IMR-90 (cell line): ENCODE measurements at regions not wholly inside any gene's neighbourhood (a gene's known extent, or its start where the extent isn't known, plus 50 kb on each side); places are given as distances from the start of the nearest gene placed in this dataset.

Experiments
- ATAC-seq: fragments of 200-7000 bp; cut with Tn5 transposase; 2 replicates; pipeline ENCODE4 v1.9.1; 2020; ENCODE audit warnings: low read depth, mild to moderate bottlenecking, moderate library complexity
- BruUV-seq: library from RNA; stranded (reverse); fragments of 400-500 nt; replicated peaks from 2 replicates; lab custom pipeline; 2021; lab: Mats Ljungman, UMichigan
- CTCF ChIA-PET: fragments of 300-600 bp; formaldehyde crosslinking; extraction: SDS; loops from one replicate; lab custom pipeline; 2021; ENCODE audit warnings: antibody characterized with exemption; lab: Yijun Ruan, JAX
- POLR2A ChIA-PET: fragments of 300-600 bp; sonication (Branson Sonifier 250); formaldehyde crosslinking; loops from one replicate; lab custom pipeline; 2022; ENCODE audit warnings: antibody characterized with exemption; ENCODE audit not compliant: unreplicated experiment; lab: Charles Lee
- DNase-seq: peaks from one replicate; pipeline ENCODE4 v3.0.0; 2013
- H2AFZ ChIP-seq: replicated peaks from 2 replicates; pipeline ENCODE3; 2013; ENCODE audit warnings: low read length, mild to moderate bottlenecking; ENCODE audit not compliant: poor library complexity
- H2AK5ac ChIP-seq: 2 replicates; pipeline ENCODE4 v1.6.1; 2013; ENCODE audit warnings: low read depth, low read length, inconsistent platforms
- H2AK9ac ChIP-seq: replicated peaks from 2 replicates; pipeline ENCODE3; 2013; ENCODE audit warnings: mild to moderate bottlenecking, low read depth, low read length, moderate library complexity; ENCODE audit not compliant: poor library complexity
- H2BK120ac ChIP-seq: 2 replicates; pipeline ENCODE4 v1.6.1; 2013; ENCODE audit warnings: low read depth, low read length, inconsistent platforms
- H2BK15ac ChIP-seq: 3 replicates; pipeline ENCODE4 v1.6.1; 2013; ENCODE audit warnings: low read depth, low read length, inconsistent platforms
- H2BK20ac ChIP-seq: 2 replicates; pipeline ENCODE4 v1.6.1; 2013; ENCODE audit warnings: low read depth, mild to moderate bottlenecking, inconsistent platforms, low read length, moderate library complexity
- H2BK5ac ChIP-seq: 2 replicates; pipeline ENCODE4 v1.6.1; 2013; ENCODE audit warnings: mild to moderate bottlenecking, low read depth, low read length, inconsistent platforms; ENCODE audit not compliant: poor library complexity, severe bottlenecking
- H3K14ac ChIP-seq: replicated peaks from 2 replicates; pipeline ENCODE4 v1.6.1; 2013; ENCODE audit warnings: low read depth, low read length, inconsistent platforms
- H3K18ac ChIP-seq: 2 replicates; pipeline ENCODE4 v1.6.1; 2013; ENCODE audit warnings: low read depth, low read length, control low read depth
- H3K23ac ChIP-seq: 2 replicates; pipeline ENCODE4 v1.6.1; 2013; ENCODE audit warnings: low read depth, low read length, inconsistent platforms
- H3K27ac ChIP-seq: 2 replicates; pipeline ENCODE4 v1.5.1; 2013; ENCODE audit warnings: mild to moderate bottlenecking, control low read depth, low read length; ENCODE audit not compliant: insufficient read depth
- H3K27me3 ChIP-seq: 2 replicates; pipeline ENCODE4 v1.6.1; 2013; ENCODE audit warnings: low read length; ENCODE audit not compliant: control insufficient read depth, insufficient read depth
- H3K36me3 ChIP-seq: 2 replicates; pipeline ENCODE4 v1.6.1; 2013; ENCODE audit warnings: low read length, mixed read lengths; ENCODE audit not compliant: control insufficient read depth, insufficient read depth
- H3K4ac ChIP-seq: 2 replicates; pipeline ENCODE4 v1.6.1; 2013; ENCODE audit warnings: low read depth, low read length, inconsistent platforms
- H3K4me1 ChIP-seq: 2 replicates; pipeline ENCODE4 v1.6.1; 2013; ENCODE audit warnings: low read length, mixed read lengths; ENCODE audit not compliant: control insufficient read depth, insufficient read depth
- H3K4me2 ChIP-seq: 2 replicates; pipeline ENCODE4 v1.6.1; 2013; ENCODE audit warnings: low read depth, mild to moderate bottlenecking, control low read depth, low read length, moderate library complexity
- H3K4me3 ChIP-seq: 2 replicates; pipeline ENCODE4 v1.5.1; 2013; ENCODE audit warnings: low read depth, mild to moderate bottlenecking, control low read depth, low read length, moderate library complexity; ENCODE audit not compliant: insufficient read depth
- H3K56ac ChIP-seq: 2 replicates; pipeline ENCODE4 v1.6.1; 2013; ENCODE audit warnings: low read length, inconsistent platforms; ENCODE audit not compliant: insufficient read depth; ENCODE audit errors: extremely low read depth
- H3K79me1 ChIP-seq, 2 experiments: 2 replicates each; pipeline ENCODE4 v1.6.1; 2013; ENCODE audit warnings: low read length in 2 of 2, inconsistent platforms in 1 of 2, low read depth in 1 of 2
- H3K9ac ChIP-seq: 2 replicates; pipeline ENCODE4 v1.6.1; 2013; ENCODE audit warnings: low read depth, low read length, control low read depth
- H3K9me1 ChIP-seq: 2 replicates; pipeline ENCODE4 v1.6.1; 2013; ENCODE audit warnings: low read length, inconsistent platforms; ENCODE audit not compliant: insufficient read depth
- H3K9me3 ChIP-seq: 2 replicates; pipeline ENCODE4 v1.6.1; 2013; ENCODE audit warnings: low read length; ENCODE audit not compliant: control insufficient read depth, insufficient read depth
- H4K20me1 ChIP-seq: 2 replicates; pipeline ENCODE4 v1.6.1; 2013; ENCODE audit warnings: low read length, inconsistent platforms; ENCODE audit not compliant: insufficient read depth
- H4K5ac ChIP-seq: 2 replicates; pipeline ENCODE4 v1.6.1; 2013; ENCODE audit warnings: mild to moderate bottlenecking, low read depth, low read length, control low read depth
- H4K8ac ChIP-seq, 2 experiments: 2 replicates each; pipeline ENCODE4 v1.6.1; 2013; ENCODE audit warnings: low read depth in 2 of 2, low read length in 2 of 2, control low read depth in 1 of 2, inconsistent platforms in 1 of 2
- H4K91ac ChIP-seq: 2 replicates; pipeline ENCODE4 v1.6.1; 2013; ENCODE audit warnings: low read depth, low read length, inconsistent platforms; ENCODE audit not compliant: insufficient read depth
- MAFK ChIP-seq: IDR thresholded peaks from 2 replicates; pipeline ENCODE4 v1.6.1; 2012; ENCODE audit warnings: low read depth, low read length, improper control_type of control experiment
- NFE2L2 ChIP-seq: fragments of 150-350 bp; IDR thresholded peaks from 2 replicates; pipeline ENCODE4 v1.6.1; 2016; ENCODE audit warnings: low read depth, mild to moderate bottlenecking, low read length
- RCOR1 ChIP-seq: IDR thresholded peaks from 2 replicates; pipeline ENCODE4 v1.6.1; 2012; ENCODE audit warnings: mild to moderate bottlenecking, low read length, improper control_type of control experiment; ENCODE audit not compliant: insufficient replicate concordance
- RFX5 ChIP-seq: IDR thresholded peaks from 2 replicates; pipeline ENCODE4 v1.8.0; 2012; ENCODE audit warnings: low read depth, mild to moderate bottlenecking, low read length, moderate library complexity
- SMC3 ChIP-seq: fragments of 150-350 bp; IDR thresholded peaks from 2 replicates; pipeline ENCODE4 v1.6.1; 2016; ENCODE audit warnings: low read depth, mild to moderate bottlenecking, antibody characterized with exemption, low read length, moderate library complexity
- WGBS, 2 experiments: methylation state at CpG; one replicate each; pipeline versions ENCODE4 v1.1.5 to v1.1.7; 2013; ENCODE audit warnings: missing lambda C conversion rate in 2 of 2; ENCODE audit not compliant: insufficient read length in 1 of 2; ENCODE audit errors: extremely low coverage in 2 of 2; 5-methylcytosine and 5-hydroxymethylcytosine counted together
- dilution Hi-C: fragments of 300-500 bp; cut with HindIII; formaldehyde crosslinking; loops from one replicate; pipeline ENCODE4 v1.14.3; 2018; ENCODE audit warnings: low sequenced_read_pairs; ENCODE audit not compliant: unreplicated experiment
- in situ Hi-C: fragments of 300-500 bp; cut with MboI; formaldehyde crosslinking; loops from 3 replicates; pipeline ENCODE4 v1.14.3; 2019; ENCODE audit warnings: low sequenced_read_pairs, inconsistent platforms, mixed read lengths
- intact Hi-C: fragments of 100-400 bp; cut with micrococcal nuclease; formaldehyde crosslinking; loops from 2 replicates; pipeline ENCODE4 v1.10.0; 2022
- TF ChIP-seq, protein P1 (sequence below): fragments of 150-350 bp; IDR thresholded peaks from 2 replicates; pipeline ENCODE4 v1.6.1; 2017; ENCODE audit warnings: mild to moderate bottlenecking, antibody characterized with exemption, low read length, low read depth
- TF ChIP-seq, protein P2 (sequence below): conservative IDR thresholded peaks from 2 replicates; pipeline ENCODE4 v1.5.1; 2012; ENCODE audit warnings: mild to moderate bottlenecking, low read depth, low read length, improper control_type of control experiment
- TF ChIP-seq, protein P3 (sequence below): fragments of 150-350 bp; IDR thresholded peaks from 2 replicates; pipeline ENCODE4 v1.6.1; 2016; ENCODE audit warnings: low read depth, mild to moderate bottlenecking, low read length, moderate library complexity, borderline replicate concordance

DNA sequence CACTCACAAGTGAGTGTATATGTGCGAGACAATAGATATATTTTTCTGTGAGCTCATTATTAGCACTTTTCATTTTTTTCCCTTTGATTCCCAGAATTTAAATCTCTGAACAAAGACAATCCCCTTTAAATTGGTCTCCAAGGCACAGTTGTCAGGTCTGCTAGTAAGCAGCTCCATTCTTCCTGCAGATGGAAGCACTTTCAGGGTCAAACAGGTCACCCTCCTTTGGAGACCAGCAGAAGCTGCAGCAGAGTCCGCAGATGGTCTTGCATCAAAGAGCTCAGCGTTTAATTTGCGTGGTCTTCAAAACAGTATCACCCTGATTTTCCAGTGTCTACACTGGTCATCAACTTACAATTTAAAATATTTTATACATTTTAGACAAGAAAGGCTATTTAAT is 543.8 kb downstream of the ARL4A start:
- Histone ChIP-seq H3K4me1 (no peaks in the 10 kb centered on the region), H2BK120ac (no peak overlapping the region), H3K14ac (no peak overlapping the region), H4K91ac (no peak overlapping the region), H3K9me3 (no peaks in the 10 kb centered on the region), H2AK5ac (no peak overlapping the region), H4K5ac (no peak overlapping the region), H3K23ac (no peak overlapping the region), H3K9me1 (no peaks in the 10 kb centered on the region), H2BK5ac (no peak overlapping the region), H3K18ac (no peak overlapping the region), H3K27ac (no peak overlapping the region), H3K4me2 (no peak overlapping the region), H4K20me1 (no peaks in the 10 kb centered on the region), H2AFZ (no peak overlapping the region), H4K8ac (no peak overlapping the region), H3K36me3 (no peaks in the 10 kb centered on the region), H3K56ac (no peak overlapping the region), H3K79me1 (no peaks in the 10 kb centered on the region), H3K4me3 (no peak overlapping the region), H3K27me3 (no peaks in the 10 kb centered on the region), H2BK15ac (no peak overlapping the region), H3K4ac (no peak overlapping the region), H2AK9ac (no peak overlapping the region), H3K9ac (no peak overlapping the region), H2BK20ac (no peak overlapping the region)
- ATAC-seq (no peak), DNase-seq (no peak)
- dilution Hi-C loops = no loop called here
- in situ Hi-C loops = no loop called here
- BruUV-seq = no TSS peak
- TF ChIP-seq NFE2L2 (no peak), MAFK (no peak), RFX5 (no peak), RCOR1 (no peak), SMC3 (no peak)
- TF ChIP-seq, protein P1, sequence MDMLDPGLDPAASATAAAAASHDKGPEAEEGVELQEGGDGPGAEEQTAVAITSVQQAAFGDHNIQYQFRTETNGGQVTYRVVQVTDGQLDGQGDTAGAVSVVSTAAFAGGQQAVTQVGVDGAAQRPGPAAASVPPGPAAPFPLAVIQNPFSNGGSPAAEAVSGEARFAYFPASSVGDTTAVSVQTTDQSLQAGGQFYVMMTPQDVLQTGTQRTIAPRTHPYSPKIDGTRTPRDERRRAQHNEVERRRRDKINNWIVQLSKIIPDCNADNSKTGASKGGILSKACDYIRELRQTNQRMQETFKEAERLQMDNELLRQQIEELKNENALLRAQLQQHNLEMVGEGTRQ = no peak
- TF ChIP-seq, protein P2, sequence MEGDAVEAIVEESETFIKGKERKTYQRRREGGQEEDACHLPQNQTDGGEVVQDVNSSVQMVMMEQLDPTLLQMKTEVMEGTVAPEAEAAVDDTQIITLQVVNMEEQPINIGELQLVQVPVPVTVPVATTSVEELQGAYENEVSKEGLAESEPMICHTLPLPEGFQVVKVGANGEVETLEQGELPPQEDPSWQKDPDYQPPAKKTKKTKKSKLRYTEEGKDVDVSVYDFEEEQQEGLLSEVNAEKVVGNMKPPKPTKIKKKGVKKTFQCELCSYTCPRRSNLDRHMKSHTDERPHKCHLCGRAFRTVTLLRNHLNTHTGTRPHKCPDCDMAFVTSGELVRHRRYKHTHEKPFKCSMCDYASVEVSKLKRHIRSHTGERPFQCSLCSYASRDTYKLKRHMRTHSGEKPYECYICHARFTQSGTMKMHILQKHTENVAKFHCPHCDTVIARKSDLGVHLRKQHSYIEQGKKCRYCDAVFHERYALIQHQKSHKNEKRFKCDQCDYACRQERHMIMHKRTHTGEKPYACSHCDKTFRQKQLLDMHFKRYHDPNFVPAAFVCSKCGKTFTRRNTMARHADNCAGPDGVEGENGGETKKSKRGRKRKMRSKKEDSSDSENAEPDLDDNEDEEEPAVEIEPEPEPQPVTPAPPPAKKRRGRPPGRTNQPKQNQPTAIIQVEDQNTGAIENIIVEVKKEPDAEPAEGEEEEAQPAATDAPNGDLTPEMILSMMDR = no peak
- TF ChIP-seq, protein P3, sequence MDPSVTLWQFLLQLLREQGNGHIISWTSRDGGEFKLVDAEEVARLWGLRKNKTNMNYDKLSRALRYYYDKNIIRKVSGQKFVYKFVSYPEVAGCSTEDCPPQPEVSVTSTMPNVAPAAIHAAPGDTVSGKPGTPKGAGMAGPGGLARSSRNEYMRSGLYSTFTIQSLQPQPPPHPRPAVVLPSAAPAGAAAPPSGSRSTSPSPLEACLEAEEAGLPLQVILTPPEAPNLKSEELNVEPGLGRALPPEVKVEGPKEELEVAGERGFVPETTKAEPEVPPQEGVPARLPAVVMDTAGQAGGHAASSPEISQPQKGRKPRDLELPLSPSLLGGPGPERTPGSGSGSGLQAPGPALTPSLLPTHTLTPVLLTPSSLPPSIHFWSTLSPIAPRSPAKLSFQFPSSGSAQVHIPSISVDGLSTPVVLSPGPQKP = no peak
- WGBS, 2 experiments = no CpG with 5 or more reads among the region's 4 CpGs
- CTCF ChIA-PET = no interaction called here
- intact Hi-C loops = no loop called here
- POLR2A ChIA-PET = interaction anchor here (1.0 kb wide), 1 partner anchor 9 kb away, joined by 4 read pairs; no protein-coding TSS in a partner anchor
